ENCODE measurements at regions not wholly inside any gene's neighbourhood (a gene's known extent, or its start where the extent isn't known, plus 50 kb on each side); places are given as distances from the start of the nearest gene placed in this dataset.

GRCh38 chr9:12155401-12156134 is 537.6 kb upstream of the TYRP1 start:
- Histone ChIP-seq H3K9ac (ENCODE audit: low read depth, low read length) (no peak overlapping the region), H3K27ac (ENCODE audit: low read length) (no peak overlapping the region), H3K27me3 (ENCODE audit: insufficient read depth, low read length) (no peaks in the 10 kb centered on the region), H3K36me3 (ENCODE audit: insufficient read depth, low read depth, low read length) (no peaks in the 10 kb centered on the region), H3K4me3 (ENCODE audit: low read length) (no peak overlapping the region), H3K4me1 (ENCODE audit: insufficient read depth, low read length) (no peaks in the 10 kb centered on the region), H3K9me3 (ENCODE audit: insufficient read depth, low read depth, low read length) (no peaks in the 10 kb centered on the region)

GRCh38 chr9:12162181-12162815 is 530.9 kb upstream of the TYRP1 start:
- no peak overlapping the region for H3K27ac ChIP-seq (ENCODE audit: low read length)
- H3K9ac ChIP-seq (ENCODE audit: low read depth, low read length): no peak overlapping the region
- H3K36me3 ChIP-seq (ENCODE audit: insufficient read depth, low read depth, low read length): no peaks in the 10 kb centered on the region
- H3K4me3 ChIP-seq (ENCODE audit: low read length): no peak overlapping the region
- H3K27me3 ChIP-seq (ENCODE audit: insufficient read depth, low read length): no peaks in the 10 kb centered on the region
- H3K9me3 ChIP-seq (ENCODE audit: insufficient read depth, low read depth, low read length): no peaks in the 10 kb centered on the region
- H3K4me1 ChIP-seq (ENCODE audit: insufficient read depth, low read length): no peaks in the 10 kb centered on the region

GRCh38 chr9:12163723-12164458 is 529.3 kb upstream of the TYRP1 start:
- H3K4me3 ChIP-seq (ENCODE audit: low read length): no peak overlapping the region

GRCh38 chr9:12166518-12166917 is 526.7 kb upstream of the TYRP1 start:
- Histone ChIP-seq H3K9me3 (ENCODE audit: insufficient read depth, low read depth, low read length) (no peaks in the 10 kb centered on the region), H3K4me1 (ENCODE audit: insufficient read depth, low read length) (no peaks in the 10 kb centered on the region), H3K36me3 (ENCODE audit: insufficient read depth, low read depth, low read length) (no peaks in the 10 kb centered on the region), H3K27me3 (ENCODE audit: insufficient read depth, low read length) (no peaks in the 10 kb centered on the region), H3K9ac (ENCODE audit: low read depth, low read length) (no peak overlapping the region), H3K4me3 (ENCODE audit: low read length) (no peak overlapping the region), H3K27ac (ENCODE audit: low read length) (no peak overlapping the region)

More at GRCh38 chr9:12163723-12164458, 529.3 kb upstream of the TYRP1 start:
- no peaks in the 10 kb centered on the region for H3K9me3 ChIP-seq (ENCODE audit: insufficient read depth, low read depth, low read length)
- no peaks in the 10 kb centered on the region for H3K36me3 ChIP-seq (ENCODE audit: insufficient read depth, low read depth, low read length)
- no peak overlapping the region for H3K27ac ChIP-seq (ENCODE audit: low read length)
- no peak overlapping the region for H3K9ac ChIP-seq (ENCODE audit: low read depth, low read length)
- no peaks in the 10 kb centered on the region for H3K27me3 ChIP-seq (ENCODE audit: insufficient read depth, low read length)
- H3K4me1 ChIP-seq (ENCODE audit: insufficient read depth, low read length): no peaks in the 10 kb centered on the region

- Histone ChIP-seq H3K27me3 (ENCODE audit: insufficient read depth, low read length) (no peaks in the 10 kb centered on the region), H3K4me1 (ENCODE audit: insufficient read depth, low read length) (no peaks in the 10 kb centered on the region)
Observed at GRCh38 chr9:12170456-12170855, 522.7 kb upstream of the TYRP1 start.

GRCh38 chr9:12178634-12179033 is 514.6 kb upstream of the TYRP1 start:
- Histone ChIP-seq H3K4me1 (ENCODE audit: insufficient read depth, low read length) (no peaks in the 10 kb centered on the region), H3K27ac (ENCODE audit: low read length) (no peak overlapping the region), H3K27me3 (ENCODE audit: insufficient read depth, low read length) (no peaks in the 10 kb centered on the region), H3K9ac (ENCODE audit: low read depth, low read length) (no peak overlapping the region), H3K4me3 (ENCODE audit: low read length) (no peak overlapping the region), H3K36me3 (ENCODE audit: insufficient read depth, low read depth, low read length) (no peaks in the 10 kb centered on the region), H3K9me3 (ENCODE audit: insufficient read depth, low read depth, low read length) (no peaks in the 10 kb centered on the region)

More at GRCh38 chr9:12170456-12170855, 522.7 kb upstream of the TYRP1 start:
- Histone ChIP-seq H3K9ac (ENCODE audit: low read depth, low read length) (no peak overlapping the region), H3K9me3 (ENCODE audit: insufficient read depth, low read depth, low read length) (no peaks in the 10 kb centered on the region), H3K4me3 (ENCODE audit: low read length) (no peak overlapping the region), H3K36me3 (ENCODE audit: insufficient read depth, low read depth, low read length) (no peaks in the 10 kb centered on the region), H3K27ac (ENCODE audit: low read length) (no peak overlapping the region)

GRCh38 chr9:12182806-12183205 is 510.4 kb upstream of the TYRP1 start:
- Histone ChIP-seq H3K27ac (ENCODE audit: low read length) (no peak overlapping the region), H3K4me3 (ENCODE audit: low read length) (no peak overlapping the region), H3K9ac (ENCODE audit: low read depth, low read length) (no peak overlapping the region), H3K9me3 (ENCODE audit: insufficient read depth, low read depth, low read length) (no peaks in the 10 kb centered on the region), H3K27me3 (ENCODE audit: insufficient read depth, low read length) (no peaks in the 10 kb centered on the region), H3K36me3 (ENCODE audit: insufficient read depth, low read depth, low read length) (no peaks in the 10 kb centered on the region), H3K4me1 (ENCODE audit: insufficient read depth, low read length) (no peaks in the 10 kb centered on the region)

- H3K4me1 ChIP-seq (ENCODE audit: insufficient read depth, low read length): no peaks in the 10 kb centered on the region
- no peaks in the 10 kb centered on the region for H3K36me3 ChIP-seq (ENCODE audit: insufficient read depth, low read depth, low read length)
- no peak overlapping the region for H3K9ac ChIP-seq (ENCODE audit: low read depth, low read length)
- no peak overlapping the region for H3K4me3 ChIP-seq (ENCODE audit: low read length)
- no peak overlapping the region for H3K27ac ChIP-seq (ENCODE audit: low read length)
- no peaks in the 10 kb centered on the region for H3K9me3 ChIP-seq (ENCODE audit: insufficient read depth, low read depth, low read length)
- H3K27me3 ChIP-seq (ENCODE audit: insufficient read depth, low read length): no peaks in the 10 kb centered on the region
Observed at GRCh38 chr9:12183321-12183720, 509.9 kb upstream of the TYRP1 start.

- Histone ChIP-seq H3K4me3 (ENCODE audit: low read length) (no peak overlapping the region), H3K9me3 (ENCODE audit: insufficient read depth, low read depth, low read length) (no peaks in the 10 kb centered on the region), H3K27me3 (ENCODE audit: insufficient read depth, low read length) (no peaks in the 10 kb centered on the region), H3K36me3 (ENCODE audit: insufficient read depth, low read depth, low read length) (no peaks in the 10 kb centered on the region), H3K27ac (ENCODE audit: low read length) (no peak overlapping the region), H3K9ac (ENCODE audit: low read depth, low read length) (no peak overlapping the region), H3K4me1 (ENCODE audit: insufficient read depth, low read length) (no peaks in the 10 kb centered on the region)
Observed at GRCh38 chr9:12185856-12186255, 507.3 kb upstream of the TYRP1 start.

- H3K27me3 ChIP-seq (ENCODE audit: insufficient read depth, low read length): no peaks in the 10 kb centered on the region
- H3K4me1 ChIP-seq (ENCODE audit: insufficient read depth, low read length): no peaks in the 10 kb centered on the region
- no peaks in the 10 kb centered on the region for H3K36me3 ChIP-seq (ENCODE audit: insufficient read depth, low read depth, low read length)
- no peak overlapping the region for H3K27ac ChIP-seq (ENCODE audit: low read length)
- no peak overlapping the region for H3K4me3 ChIP-seq (ENCODE audit: low read length)
- no peaks in the 10 kb centered on the region for H3K9me3 ChIP-seq (ENCODE audit: insufficient read depth, low read depth, low read length)
- no peak overlapping the region for H3K9ac ChIP-seq (ENCODE audit: low read depth, low read length)
Observed at GRCh38 chr9:12191630-12192029, 501.6 kb upstream of the TYRP1 start.

GRCh38 chr9:12194731-12195130 is 498.5 kb upstream of the TYRP1 start:
- Histone ChIP-seq H3K27me3 (ENCODE audit: insufficient read depth, low read length) (no peaks in the 10 kb centered on the region), H3K36me3 (ENCODE audit: insufficient read depth, low read depth, low read length) (no peaks in the 10 kb centered on the region), H3K4me3 (ENCODE audit: low read length) (no peak overlapping the region), H3K9ac (ENCODE audit: low read depth, low read length) (no peak overlapping the region), H3K27ac (ENCODE audit: low read length) (no peak overlapping the region), H3K9me3 (ENCODE audit: insufficient read depth, low read depth, low read length) (no peaks in the 10 kb centered on the region), H3K4me1 (ENCODE audit: insufficient read depth, low read length) (no peaks in the 10 kb centered on the region)

GRCh38 chr9:12195456-12195855 is 497.7 kb upstream of the TYRP1 start:
- H3K27me3 ChIP-seq (ENCODE audit: insufficient read depth, low read length): no peaks in the 10 kb centered on the region
- no peaks in the 10 kb centered on the region for H3K9me3 ChIP-seq (ENCODE audit: insufficient read depth, low read depth, low read length)
- H3K4me1 ChIP-seq (ENCODE audit: insufficient read depth, low read length): 0 out of 2 replicates have a peak, but pooled peaks cover 2% of the 10 kb centered on the region
- no peak overlapping the region for H3K9ac ChIP-seq (ENCODE audit: low read depth, low read length)
- H3K27ac ChIP-seq (ENCODE audit: low read length): no peak overlapping the region
- H3K4me3 ChIP-seq (ENCODE audit: low read length): no peak overlapping the region
- no peaks in the 10 kb centered on the region for H3K36me3 ChIP-seq (ENCODE audit: insufficient read depth, low read depth, low read length)

Measured in iPS-20b (cell line).